ENCODE measurements at regions not wholly inside any gene's neighbourhood (a gene's known extent, or its start where the extent isn't known, plus 50 kb on each side); places are given as distances from the start of the nearest gene placed in this dataset.

DNA sequence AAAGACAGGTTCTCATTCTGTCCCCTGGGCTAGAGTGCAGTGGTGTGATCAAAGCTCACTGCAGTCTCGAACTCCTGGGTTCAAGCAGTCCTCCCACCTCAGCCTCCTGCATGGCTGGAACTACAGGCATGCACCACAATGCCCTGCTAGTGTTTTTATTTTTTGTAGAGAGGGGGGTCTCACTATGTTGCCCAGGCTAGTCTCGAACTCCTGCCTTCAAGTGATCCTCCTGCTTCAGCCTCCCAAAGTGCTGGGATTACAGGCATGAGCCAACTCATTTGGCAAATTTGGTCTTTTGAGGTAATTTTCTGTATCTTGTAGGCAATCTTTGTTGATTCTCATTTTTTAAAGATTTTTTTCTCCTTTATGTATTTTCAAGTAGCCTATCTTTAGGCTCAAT, 205.7 kb downstream of the ZIC5 start:
- TF ChIP-seq CTCF (IDR thresholded peaks at IDR 0.05), result no peak
- Histone ChIP-seq H3K4me1 (no peaks in the 10 kb centered on the region), H3K27me3 (no peaks in the 10 kb centered on the region), H3K36me3 (no peaks in the 10 kb centered on the region), H3K9me3 (peaks cover 16% of the 10 kb centered on the region), H3K4me3 (no peak overlapping the region), H3K27ac (no peak overlapping the region)
- ATAC-seq (no peak), DNase-seq (no peak)
- intact Hi-C loops (cut with DNase I), result no loop called here

DNA sequence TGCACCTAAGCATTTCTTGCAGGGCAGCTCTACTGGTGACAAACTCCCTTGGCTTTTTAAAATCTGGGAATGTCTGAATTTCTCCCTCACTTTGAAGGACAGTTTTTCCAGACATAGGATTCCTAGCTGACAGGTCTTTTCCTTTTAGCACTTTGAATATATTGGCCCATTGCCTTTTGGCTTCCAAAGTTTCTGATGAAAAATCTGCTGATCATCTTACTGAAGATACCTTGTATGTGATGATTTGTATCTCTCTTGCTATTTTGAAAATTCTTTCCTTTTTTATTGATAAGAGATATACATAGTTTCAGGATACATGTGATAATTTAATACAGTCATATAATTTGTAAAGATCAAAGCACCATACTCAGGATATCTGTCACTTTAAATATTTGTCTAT, 211.1 kb downstream of the ZIC5 start:
- Histone ChIP-seq H3K9me3 (peaks cover 19% of the 10 kb centered on the region), H3K4me1 (no peaks in the 10 kb centered on the region), H3K36me3 (no peaks in the 10 kb centered on the region), H3K4me3 (no peak overlapping the region), H3K27me3 (no peaks in the 10 kb centered on the region), H3K27ac (no peak overlapping the region)
- TF ChIP-seq CTCF (IDR thresholded peaks at IDR 0.05), result no peak
- no peak for DNase-seq
- ATAC-seq, result no peak
- intact Hi-C loops (cut with DNase I), result no loop called here

DNA sequence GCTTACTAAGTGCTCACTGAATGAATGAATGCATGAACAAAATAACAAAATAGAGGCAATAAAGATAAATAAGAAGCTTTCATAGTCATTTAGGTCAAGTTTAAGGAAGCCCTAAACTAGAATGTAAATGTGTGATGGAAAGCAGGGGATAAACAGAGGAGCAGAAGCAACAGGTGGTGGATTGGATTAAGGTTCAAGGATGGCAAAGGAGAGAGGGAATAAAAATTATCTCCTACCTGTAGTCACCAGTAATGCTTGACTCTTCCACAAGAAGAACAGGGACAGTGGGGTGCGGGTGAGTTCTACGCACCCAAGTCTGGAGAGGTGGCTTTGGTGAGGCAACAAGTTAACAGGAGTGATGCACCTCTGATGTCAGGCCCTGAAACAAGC, 212.4 kb downstream of the ZIC5 start:
- DNase-seq (no peak), ATAC-seq (no peak)
- Histone ChIP-seq H3K27me3 (no peaks in the 10 kb centered on the region), H3K9me3 (peaks cover 6% of the 10 kb centered on the region), H3K4me3 (no peak overlapping the region), H3K4me1 (no peaks in the 10 kb centered on the region), H3K27ac (no peak overlapping the region), H3K36me3 (no peaks in the 10 kb centered on the region)
- TF ChIP-seq CTCF (IDR thresholded peaks at IDR 0.05), result no peak
- intact Hi-C loops (cut with DNase I), result no loop called here

GRCh38 chr13:99758460-99759162, 213.0 kb downstream of the ZIC5 start:
- DNase-seq (no peak), ATAC-seq (peak; percentile 35)
- Histone ChIP-seq H3K27me3 (no peaks in the 10 kb centered on the region), H3K9me3 (peaks cover 5% of the 10 kb centered on the region), H3K4me3 (no peak overlapping the region), H3K4me1 (no peaks in the 10 kb centered on the region), H3K36me3 (no peaks in the 10 kb centered on the region), H3K27ac (no peak overlapping the region)
- intact Hi-C loops (cut with DNase I), result no loop called here
- TF ChIP-seq CTCF (IDR thresholded peaks at IDR 0.05), result no peak

GRCh38 chr13:99757756-99758459, 213.7 kb downstream of the ZIC5 start:
- Histone ChIP-seq H3K27me3 (no peaks in the 10 kb centered on the region), H3K36me3 (no peaks in the 10 kb centered on the region), H3K4me1 (no peaks in the 10 kb centered on the region), H3K9me3 (peaks cover 5% of the 10 kb centered on the region), H3K4me3 (no peak overlapping the region), H3K27ac (no peak overlapping the region)
- ATAC-seq (no peak), DNase-seq (no peak)
- intact Hi-C loops (cut with DNase I), result no loop called here
- TF ChIP-seq CTCF (IDR thresholded peaks at IDR 0.05), result no peak

Measured in upper lobe of right lung (tissue), 1 donor.